Hepatocyte (in vitro differentiated cells): ENCODE measurements at regions not wholly inside any gene's neighbourhood (a gene's known extent, or its start where the extent isn't known, plus 50 kb on each side); places are given as distances from the start of the nearest gene placed in this dataset.

Experiments used
- EZH2 ChIP-seq: fragments of 200-600 bp; sonication (generic); IDR thresholded peaks from 2 replicates; pipeline ENCODE4 v1.6.1; 2016; ENCODE audit warnings: antibody characterized with exemption, mild to moderate bottlenecking, borderline replicate concordance
- TF ChIP-seq, protein P1 (sequence below): fragments of 200-600 bp; sonication (generic); IDR thresholded peaks from 2 replicates; pipeline ENCODE4 v1.5.1; 2016; ENCODE audit warnings: antibody characterized with exemption, mild to moderate bottlenecking; ENCODE audit not compliant: poor library complexity

DNA sequence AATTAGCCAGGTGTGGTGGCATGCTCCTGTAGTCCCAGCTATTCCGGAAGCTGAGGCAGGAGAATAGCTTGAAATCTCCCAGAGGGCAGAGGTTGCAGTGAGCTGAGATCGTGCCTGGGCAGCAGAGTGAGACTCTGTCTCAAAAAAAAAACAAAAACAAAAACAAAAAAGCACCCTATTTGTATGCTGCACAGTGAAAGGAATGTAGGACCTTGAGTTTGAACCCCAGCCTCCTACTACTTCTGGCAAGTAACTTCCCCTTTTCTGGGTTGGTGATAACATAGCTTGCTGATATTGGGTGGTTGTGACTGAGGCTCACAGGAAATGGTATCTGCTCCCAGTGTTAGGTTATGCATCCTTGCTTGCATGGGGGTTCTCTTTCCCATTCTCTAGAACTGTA lies 205.3 kb downstream of the BUB3 start:
- TF ChIP-seq, protein P1, sequence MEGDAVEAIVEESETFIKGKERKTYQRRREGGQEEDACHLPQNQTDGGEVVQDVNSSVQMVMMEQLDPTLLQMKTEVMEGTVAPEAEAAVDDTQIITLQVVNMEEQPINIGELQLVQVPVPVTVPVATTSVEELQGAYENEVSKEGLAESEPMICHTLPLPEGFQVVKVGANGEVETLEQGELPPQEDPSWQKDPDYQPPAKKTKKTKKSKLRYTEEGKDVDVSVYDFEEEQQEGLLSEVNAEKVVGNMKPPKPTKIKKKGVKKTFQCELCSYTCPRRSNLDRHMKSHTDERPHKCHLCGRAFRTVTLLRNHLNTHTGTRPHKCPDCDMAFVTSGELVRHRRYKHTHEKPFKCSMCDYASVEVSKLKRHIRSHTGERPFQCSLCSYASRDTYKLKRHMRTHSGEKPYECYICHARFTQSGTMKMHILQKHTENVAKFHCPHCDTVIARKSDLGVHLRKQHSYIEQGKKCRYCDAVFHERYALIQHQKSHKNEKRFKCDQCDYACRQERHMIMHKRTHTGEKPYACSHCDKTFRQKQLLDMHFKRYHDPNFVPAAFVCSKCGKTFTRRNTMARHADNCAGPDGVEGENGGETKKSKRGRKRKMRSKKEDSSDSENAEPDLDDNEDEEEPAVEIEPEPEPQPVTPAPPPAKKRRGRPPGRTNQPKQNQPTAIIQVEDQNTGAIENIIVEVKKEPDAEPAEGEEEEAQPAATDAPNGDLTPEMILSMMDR, result no peak
- TF ChIP-seq EZH2, result no peak
